Activated CD8-positive, alpha-beta memory T cell treated with anti-CD3 and anti-CD28 coated beads, Interleukin-2, amount 50 U/mL, for 24 hours (primary cell): ENCODE measurements at regions not wholly inside any gene's neighbourhood (a gene's known extent, or its start where the extent isn't known, plus 50 kb on each side); places are given as distances from the start of the nearest gene placed in this dataset.

ENCODE experiments used
- DNase-seq: peaks from one replicate; pipeline ENCODE4 v3.0.0-alpha.2; 2020; ENCODE audit errors: extremely low read depth

- no peak for DNase-seq
These were observed 863.7 kb downstream of the GALR1 start for GRCh38 chr18:78113136-78113939.

GRCh38 chr18:78113940-78114251 is 864.2 kb downstream of the GALR1 start:
- DNase-seq, result no peak

- DNase-seq, result no peak
These were observed 863.6 kb upstream of the SALL3 start for GRCh38 chr18:78115896-78116561.

GRCh38 chr18:78123144-78123909 is 856.3 kb upstream of the SALL3 start:
- no peak for DNase-seq

GRCh38 chr18:78123926-78124797 is 855.5 kb upstream of the SALL3 start:
- no peak for DNase-seq

- no peak for DNase-seq
These were observed 854.3 kb upstream of the SALL3 start for GRCh38 chr18:78125206-78125896.

- DNase-seq, result no peak
These were observed 853.5 kb upstream of the SALL3 start for GRCh38 chr18:78126106-78126505.

- no peak for DNase-seq
These were observed 853.1 kb upstream of the SALL3 start for GRCh38 chr18:78126536-78126935.

- no peak for DNase-seq
These were observed 852.6 kb upstream of the SALL3 start for GRCh38 chr18:78127041-78127440.

- no peak for DNase-seq
These were observed 851.6 kb upstream of the SALL3 start for GRCh38 chr18:78128004-78128403.

- DNase-seq, result no peak
These were observed 850.4 kb upstream of the SALL3 start for GRCh38 chr18:78129260-78129659.

GRCh38 chr18:78130232-78131195 is 849.1 kb upstream of the SALL3 start:
- DNase-seq, result no peak

GRCh38 chr18:78133729-78134128 is 845.9 kb upstream of the SALL3 start:
- no peak for DNase-seq

GRCh38 chr18:78136986-78137385 is 842.6 kb upstream of the SALL3 start:
- no peak for DNase-seq

- DNase-seq, result no peak
These were observed 840.6 kb upstream of the SALL3 start for GRCh38 chr18:78138983-78139496.

- no peak for DNase-seq
These were observed 839.3 kb upstream of the SALL3 start for GRCh38 chr18:78140294-78140693.

GRCh38 chr18:78144669-78145068 is 834.9 kb upstream of the SALL3 start:
- no peak for DNase-seq

- DNase-seq, result no peak
These were observed 834.5 kb upstream of the SALL3 start for GRCh38 chr18:78145096-78145495.

- DNase-seq, result no peak
These were observed 833.2 kb upstream of the SALL3 start for GRCh38 chr18:78146136-78147085.
